GM18505 (cell line): ENCODE measurements at regions not wholly inside any gene's neighbourhood (a gene's known extent, or its start where the extent isn't known, plus 50 kb on each side); places are given as distances from the start of the nearest gene placed in this dataset.
"Not testable (repeated sequence)": the region's sequence is repeated elsewhere in the genome, so short reads cannot be mapped to it uniquely, and the experiment has no call there.

Experiments used
- ATAC-seq: cut with Tn5 transposase; IDR thresholded peaks from one replicate; pipeline ENCODE4 v1.9.1; 2021; ENCODE audit not compliant: unreplicated experiment
- POLR2A ChIP-seq: IDR thresholded peaks from 4 replicates; pipeline ENCODE4 v1.6.1; 2011; ENCODE audit warnings: borderline replicate concordance; ENCODE audit not compliant: insufficient read depth, insufficient read length; ENCODE audit errors: extremely low read depth

DNA sequence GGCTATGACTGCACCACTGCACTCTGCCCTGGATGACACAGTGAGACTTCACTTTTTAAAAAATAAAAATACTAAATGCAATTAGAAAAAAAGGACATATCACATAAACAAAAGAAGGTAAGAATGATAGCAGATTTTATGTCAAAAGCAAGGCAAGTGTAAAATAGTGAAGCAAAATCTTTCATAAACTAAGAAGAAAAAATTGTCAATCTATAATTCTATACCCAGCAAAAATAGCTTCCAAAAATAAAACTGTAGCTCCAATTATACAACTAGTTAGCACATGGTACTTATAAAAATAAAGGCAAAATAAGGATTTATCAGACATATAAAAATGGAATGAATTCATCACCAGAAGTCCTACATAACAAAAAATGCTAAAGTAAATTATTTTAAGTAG lies 85.4 kb upstream of the SVIL start:
- no peak for TF ChIP-seq POLR2A
- no peak for ATAC-seq

DNA sequence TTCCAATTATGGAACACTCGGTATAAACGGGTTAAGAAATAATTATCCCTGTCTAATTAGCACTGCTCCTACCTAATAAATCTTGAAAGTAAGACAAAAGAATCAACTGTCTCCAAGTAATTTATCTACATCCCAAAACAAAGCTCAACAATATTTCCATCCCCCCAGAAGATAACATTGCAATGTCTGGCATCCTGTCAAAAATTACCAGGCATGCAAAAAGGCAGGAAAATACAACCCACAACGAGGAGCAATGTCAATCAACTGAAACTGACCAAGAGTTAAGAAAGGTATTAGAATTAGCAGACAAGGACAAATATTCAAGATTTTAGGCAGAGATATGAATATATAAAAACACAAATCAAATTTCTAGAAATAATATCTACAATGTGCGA lies 84.5 kb upstream of the SVIL start:
- no peak for ATAC-seq
- TF ChIP-seq POLR2A = no peak

DNA sequence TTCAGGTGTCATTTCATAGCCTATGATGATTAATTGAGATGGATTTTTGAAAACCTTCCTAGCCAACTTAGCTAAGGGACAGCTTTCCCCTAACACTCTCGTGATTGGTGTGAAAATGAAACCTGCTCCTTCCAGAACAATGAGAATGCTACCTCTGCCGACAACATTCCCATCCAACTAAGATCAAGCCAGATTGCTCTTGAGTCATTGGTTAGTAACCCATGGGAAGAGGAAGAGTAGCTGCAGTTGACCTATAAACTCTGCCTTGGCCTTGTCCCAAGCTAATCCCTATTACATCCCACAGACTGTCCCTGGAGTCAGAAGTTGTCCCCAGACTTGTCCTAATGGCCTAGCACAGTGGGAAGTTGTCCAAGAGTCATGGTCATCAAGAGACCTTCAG lies 80.5 kb upstream of the SVIL start:
- no peak for TF ChIP-seq POLR2A
- no peak for ATAC-seq

DNA sequence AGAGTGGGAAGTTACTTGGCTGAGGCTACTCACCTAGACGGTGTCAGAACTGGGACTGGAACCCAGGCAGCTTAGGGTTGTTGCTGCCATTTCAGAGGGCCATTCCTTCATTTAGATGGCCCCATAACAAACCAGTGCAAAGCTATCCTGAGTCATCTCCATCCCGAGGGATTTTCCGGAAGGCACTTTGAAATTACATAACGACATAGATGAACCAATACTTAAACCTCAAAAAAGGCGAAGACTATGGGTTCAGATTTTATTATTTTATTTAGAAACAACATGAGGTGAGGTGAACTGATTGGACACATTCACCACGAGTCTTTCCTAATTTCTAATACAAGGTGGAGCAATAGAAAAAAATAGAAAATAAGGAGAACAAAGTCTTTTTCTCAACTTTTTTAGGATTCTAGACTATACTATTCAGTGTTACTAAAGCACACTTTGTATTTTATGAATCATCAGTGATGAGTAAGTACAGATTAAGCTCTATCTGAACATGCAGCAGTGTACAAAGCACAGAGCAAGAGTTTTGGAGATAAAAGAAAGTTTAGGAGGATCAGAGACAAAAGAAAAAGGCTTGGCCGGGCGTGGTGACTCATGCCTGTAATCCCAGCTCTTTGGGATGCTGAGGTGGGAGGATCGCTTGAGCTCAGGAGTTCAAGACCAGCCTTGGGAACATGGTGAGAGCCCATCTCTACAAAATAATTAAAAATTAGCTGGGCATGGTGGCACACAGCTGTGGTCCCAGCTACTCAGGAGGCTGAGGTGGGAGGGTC lies 79.5 kb upstream of the SVIL start:
- ATAC-seq = no peak
- TF ChIP-seq POLR2A = no peak

DNA sequence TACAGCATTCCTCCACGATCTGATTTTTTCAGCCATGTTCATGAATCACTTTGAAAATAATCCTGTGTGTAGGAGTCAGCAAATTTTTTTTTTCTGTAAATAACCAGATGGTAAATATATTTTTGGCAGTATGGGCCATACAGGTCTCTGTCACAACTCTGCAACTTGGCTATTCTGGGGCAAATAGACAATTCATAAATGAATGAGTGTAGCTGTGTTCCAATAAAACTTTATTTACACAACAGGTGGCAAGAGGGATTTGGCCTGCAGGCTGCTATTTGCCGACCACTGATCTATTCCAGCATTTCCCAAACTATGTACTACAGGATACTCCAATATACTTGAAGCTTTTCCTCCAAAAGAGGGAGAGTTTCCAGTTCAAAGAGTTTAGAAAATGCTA lies 78.7 kb upstream of the SVIL start:
- no peak for ATAC-seq
- no peak for TF ChIP-seq POLR2A

DNA sequence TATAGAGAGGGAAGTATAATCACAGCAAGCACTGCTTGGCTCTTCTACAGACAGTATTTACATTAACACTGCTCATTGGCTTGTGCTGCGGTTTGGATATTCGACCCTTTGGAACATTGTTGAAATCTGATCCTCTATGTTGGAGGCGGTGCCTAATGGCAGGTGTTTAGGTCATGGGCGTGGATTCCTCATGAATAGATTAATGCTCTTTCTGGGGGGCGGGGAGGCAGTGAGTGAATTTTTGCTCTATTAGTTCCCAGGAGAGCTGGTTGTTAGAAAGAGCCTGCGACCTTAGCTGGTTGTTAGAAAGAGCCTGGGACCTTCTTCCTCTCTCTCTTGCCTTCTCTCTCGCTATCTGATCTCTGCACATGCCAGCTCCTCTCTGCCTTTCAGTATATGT lies 77.3 kb upstream of the SVIL start:
- TF ChIP-seq POLR2A = no peak
- ATAC-seq = no peak

DNA sequence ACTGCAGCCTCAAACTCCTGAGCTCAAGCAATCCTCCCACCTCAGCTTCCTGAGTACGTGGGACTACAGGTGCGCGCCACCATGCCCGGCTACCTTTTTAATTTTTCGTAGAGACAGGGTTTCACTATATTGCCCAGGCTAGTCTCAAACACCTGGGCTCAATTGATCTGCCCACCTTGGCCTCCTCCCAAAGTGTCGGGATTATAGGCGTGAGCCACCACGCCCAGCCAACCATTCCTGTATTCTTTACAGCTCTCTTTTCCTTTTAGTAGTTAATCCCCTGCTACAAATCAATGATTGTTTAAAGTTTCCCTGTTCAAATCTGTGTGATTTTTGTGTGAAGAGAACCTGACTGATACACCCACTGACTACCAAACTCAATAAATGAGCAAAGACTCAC lies 75.4 kb upstream of the SVIL start:
- ATAC-seq = no peak
- TF ChIP-seq POLR2A = no peak

DNA sequence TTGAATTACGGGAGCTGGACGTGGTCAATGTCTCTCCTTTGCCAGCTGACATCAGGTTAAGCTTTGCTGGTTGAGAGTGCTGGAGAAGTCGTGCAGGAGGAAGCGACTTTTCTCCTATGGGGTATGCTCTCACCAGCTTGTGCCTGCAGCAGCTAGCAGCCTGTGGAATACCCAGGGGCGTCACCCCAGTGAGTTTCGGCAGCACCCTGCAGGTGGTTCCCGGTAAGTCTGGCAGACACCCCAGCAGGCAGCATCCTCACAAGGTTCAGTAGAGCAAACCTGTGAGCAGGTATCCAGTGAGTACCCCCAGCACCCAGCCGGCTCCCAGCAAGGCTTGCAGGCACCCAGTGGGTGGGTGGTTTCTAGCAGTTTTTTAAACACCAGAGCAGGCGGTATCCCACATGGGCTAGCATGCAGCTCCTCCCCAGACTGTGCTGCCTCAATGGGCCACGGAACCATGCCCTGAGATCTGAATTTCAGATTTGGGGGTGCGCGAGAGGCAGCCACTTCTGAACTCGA lies 74.8 kb upstream of the SVIL start:
- no peak for ATAC-seq
- no peak for TF ChIP-seq POLR2A

DNA sequence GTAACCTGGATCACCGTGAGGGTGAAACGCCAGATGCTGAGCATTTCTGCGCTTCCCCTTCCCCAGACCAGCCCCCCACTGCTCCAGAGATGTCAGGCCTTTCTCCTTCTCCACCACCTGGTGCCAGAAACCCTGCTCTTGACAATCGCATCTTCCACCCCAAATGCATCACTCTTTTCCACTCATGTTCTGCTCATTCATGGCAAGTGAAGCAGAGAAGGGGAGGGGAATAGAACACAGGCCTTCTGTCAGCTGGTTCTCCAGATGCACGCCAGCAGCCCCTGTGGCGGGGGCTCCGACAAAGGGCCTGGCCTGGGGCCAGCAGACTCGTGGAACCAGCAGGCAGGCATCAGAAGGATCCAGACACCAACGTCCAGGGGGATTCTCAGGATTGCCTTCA lies 68.5 kb upstream of the SVIL start:
- ATAC-seq = no peak
- TF ChIP-seq POLR2A = no peak

DNA sequence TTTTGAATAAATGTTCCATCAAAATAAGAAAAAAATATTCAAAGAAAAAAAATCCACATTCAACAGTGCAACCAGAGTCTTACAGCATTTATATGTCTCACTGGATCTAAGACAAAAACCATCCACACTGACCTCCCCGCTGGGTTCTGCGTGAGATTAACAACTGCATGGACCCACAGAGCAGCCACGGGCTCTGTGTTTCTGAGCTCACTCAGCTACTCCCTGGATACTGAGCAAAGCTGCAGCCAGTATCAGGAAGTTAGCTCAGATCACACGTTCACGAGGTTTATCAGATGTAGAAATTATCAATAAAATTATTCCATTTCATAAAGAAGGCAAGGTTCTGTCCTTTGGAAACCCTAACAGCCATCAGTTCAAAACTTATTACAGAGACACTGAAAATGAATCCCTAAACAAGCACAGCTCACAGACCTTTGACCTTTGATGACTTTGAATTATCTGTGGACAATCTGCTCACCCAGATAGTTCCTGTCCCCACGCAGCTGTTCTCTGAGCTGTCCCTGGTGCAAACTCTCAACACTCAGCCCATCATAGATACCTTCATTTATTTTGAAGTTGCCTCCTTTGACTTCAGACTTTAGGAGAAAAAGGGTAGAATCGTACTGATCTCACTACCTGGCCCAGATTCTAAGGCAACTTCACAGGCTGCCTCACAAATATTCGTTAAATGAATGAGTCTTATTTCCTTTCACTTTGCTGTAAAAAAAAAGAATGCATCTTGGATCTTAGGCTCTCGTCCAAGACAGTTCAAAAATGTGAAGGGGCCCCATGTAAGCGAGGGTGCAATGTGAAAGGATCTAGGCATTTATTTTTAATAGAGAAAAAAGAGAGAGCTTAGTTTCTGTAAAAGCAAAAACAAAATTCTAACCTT lies 67.7 kb upstream of the SVIL start:
- ATAC-seq = no peak
- no peak for TF ChIP-seq POLR2A

DNA sequence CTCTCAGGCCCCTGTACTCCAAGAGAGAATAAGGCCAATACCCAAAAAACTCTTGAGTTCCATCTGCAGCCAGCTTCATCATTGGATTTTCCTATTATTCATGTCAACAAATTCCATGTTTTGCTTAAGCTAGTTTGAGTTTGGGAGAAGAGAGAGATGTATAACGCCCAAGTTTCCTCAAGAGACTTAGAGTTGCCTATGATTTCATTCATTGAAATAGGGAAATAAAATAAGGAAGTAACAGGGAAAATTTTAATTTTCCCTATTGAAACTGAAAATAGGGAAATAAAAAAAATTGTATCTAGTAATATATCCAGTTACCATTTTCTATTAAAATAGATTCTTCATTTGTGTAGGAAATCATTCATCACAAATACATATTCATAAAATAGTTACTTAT lies 66.5 kb upstream of the SVIL start:
- TF ChIP-seq POLR2A = no peak

DNA sequence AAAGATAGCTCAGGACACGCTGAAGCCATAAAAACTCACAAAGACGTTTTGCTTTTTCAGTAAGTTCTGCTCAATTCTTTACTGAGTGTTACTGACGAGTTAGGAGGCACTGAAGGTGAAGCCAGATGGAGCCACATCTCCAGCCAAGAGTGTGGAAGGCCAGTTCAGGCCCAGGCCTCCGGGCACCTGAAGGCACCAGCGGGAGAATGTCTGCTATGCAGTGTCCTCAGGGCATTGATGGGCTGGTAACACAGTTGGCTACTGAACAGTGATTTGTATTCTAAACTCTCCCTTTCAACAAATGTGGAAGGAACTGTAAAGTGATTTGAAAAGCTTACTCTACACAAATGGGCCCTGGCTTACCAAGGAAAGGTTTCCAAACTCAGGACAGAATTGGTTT lies 64.8 kb upstream of the SVIL start:
- ATAC-seq = no peak
- no peak for TF ChIP-seq POLR2A

More for the DNA sequence above, 66.5 kb upstream of the SVIL start:
- no peak for ATAC-seq

DNA sequence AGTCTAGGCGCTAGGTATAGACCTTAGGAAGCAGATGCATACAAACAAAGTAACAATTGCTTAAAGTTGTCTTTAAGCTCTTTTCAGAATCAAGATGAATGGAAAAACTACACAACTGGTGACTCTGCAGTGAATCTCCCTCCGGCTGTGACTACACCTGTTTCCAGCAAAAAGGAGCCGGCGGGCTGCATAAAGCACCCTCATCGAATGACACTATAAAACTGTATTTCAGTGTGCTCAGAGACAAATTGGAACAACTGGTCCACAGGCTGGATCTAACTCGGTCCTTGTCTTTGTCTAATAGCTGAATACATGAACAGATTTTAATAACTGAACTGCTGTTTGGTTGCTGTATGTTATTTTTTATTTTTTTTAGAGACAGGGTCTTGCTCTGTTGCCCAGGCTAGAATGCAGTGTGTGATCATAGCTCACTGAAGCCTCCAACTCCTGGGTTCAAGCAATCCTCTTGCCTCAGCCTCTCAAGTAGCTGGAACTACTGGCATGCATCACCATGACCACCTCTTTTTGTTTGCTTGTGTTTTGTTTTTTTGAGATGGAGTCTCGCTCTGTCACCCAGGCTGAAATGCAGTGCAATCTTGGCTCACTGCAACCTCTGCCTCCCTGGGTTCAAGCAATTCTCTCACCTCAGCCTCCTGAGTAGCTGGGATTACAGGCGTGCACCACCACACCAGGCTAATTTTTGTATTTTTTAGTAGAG lies 64.2 kb upstream of the SVIL start:
- no peak for TF ChIP-seq POLR2A
- no peak for ATAC-seq

DNA sequence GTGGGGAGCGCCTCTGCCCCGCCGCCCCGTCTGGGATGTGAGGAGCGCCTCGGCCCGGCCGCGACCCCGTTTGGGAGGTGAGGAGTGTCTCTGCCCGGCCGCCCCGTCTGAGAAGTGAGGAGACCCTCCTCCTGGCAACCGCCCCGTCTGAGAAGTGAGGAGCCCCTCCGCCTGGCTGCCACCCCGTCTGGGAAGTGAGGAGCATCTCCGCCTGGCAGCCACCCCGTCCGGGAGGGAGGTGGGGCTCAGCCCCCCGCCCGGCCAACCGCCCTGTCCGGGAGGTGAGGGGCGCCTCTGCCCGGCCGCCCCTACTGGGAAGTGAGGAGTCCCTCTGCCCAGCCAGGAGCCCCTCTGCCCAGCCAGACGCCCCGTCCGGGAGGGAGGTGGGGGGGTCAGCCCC lies 61.8 kb upstream of the SVIL start:
- ATAC-seq = not testable (repeated sequence)
